Stimulated activated CD8-positive, alpha-beta memory T cell treated with anti-CD3 and anti-CD28 coated beads, Interleukin-15, amount 100 ng/mL, for 48 hours (primary cell): ENCODE measurements at regions not wholly inside any gene's neighbourhood (a gene's known extent, or its start where the extent isn't known, plus 50 kb on each side); places are given as distances from the start of the nearest gene placed in this dataset.

Source experiments
- DNase-seq, 2 donors: peaks; one replicate each; pipeline ENCODE4 v3.0.0-alpha.2; 2020; ENCODE audit warnings: low read depth in 2 of 2

DNA sequence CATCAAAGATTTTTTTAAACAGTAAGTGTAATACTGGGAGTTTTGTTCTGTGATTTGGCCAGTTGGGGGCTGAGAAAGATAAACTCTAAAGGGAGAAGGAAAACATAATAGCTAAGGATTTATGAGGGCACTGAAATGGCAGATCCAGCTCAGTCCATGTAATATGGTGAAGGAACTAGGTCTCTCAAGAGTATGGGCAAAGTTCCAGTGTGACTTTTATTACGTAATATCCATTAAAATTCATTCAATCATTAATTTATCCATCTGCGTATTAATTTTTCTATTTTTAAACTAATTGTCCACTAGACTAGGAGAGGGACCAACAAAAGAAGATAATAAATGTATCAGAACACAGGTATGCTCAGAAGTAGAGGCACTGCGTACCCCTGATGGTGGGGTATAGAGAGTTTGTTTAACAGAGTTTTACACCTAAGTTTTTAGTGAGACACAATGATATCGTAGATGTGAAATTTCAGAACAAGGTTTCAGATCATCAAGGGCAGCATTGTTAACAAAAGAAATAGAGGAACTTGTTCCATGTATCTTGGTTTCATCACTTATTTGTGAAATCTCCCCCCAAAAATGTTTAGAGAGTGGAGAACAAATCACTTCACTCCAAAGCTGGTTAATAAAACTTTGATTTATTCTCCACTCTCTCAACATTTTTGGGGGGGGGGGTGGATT is 351.1 kb downstream of the GRXCR1 start:
- DNase-seq = no peak

GRCh38 chr4:43244688-43245382 is 352.3 kb downstream of the GRXCR1 start:
- DNase-seq = no peak

DNA sequence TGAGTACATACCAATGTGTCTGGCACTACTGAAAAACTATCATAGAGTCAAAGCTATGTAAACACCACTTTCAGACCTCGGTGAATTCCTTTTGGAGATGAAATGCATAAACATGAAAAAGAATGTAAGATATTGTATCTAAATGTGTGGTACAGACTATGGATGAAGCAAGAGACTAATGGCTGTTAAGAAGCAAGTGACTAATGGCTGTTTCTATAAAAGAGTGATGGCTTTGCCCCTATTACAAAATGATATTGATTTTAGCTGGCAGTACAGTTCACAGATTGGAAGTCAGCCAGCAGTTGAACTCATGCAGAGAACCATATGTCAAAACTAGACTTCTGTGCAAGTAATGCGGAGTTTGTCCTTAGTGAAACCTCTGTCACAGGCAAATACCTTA is 359.3 kb downstream of the GRXCR1 start:
- DNase-seq = no peak

DNA sequence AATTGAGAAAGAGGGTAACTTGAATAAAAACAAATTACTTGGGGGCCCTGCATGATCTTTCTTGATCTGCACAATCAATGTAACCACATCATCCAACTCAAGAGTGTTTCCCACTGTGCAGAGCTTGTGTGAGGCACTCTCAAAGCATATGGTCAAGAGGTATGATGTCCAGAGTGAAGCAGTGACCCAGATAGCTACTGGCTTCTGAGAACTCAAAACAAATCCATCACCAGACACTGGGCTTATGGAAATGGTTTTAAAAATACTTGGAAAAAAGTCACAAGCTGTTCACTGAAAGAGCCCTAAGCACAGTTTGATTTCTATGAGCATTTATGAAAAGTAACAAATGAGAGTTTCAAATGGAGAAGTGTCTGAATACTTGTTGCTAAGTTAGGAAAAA is 361.0 kb downstream of the GRXCR1 start:
- no peak for DNase-seq

GRCh38 chr4:43264730-43265129 is 372.2 kb downstream of the GRXCR1 start:
- no peak for DNase-seq

GRCh38 chr4:43271946-43272345 is 379.4 kb downstream of the GRXCR1 start:
- DNase-seq = no peak

DNA sequence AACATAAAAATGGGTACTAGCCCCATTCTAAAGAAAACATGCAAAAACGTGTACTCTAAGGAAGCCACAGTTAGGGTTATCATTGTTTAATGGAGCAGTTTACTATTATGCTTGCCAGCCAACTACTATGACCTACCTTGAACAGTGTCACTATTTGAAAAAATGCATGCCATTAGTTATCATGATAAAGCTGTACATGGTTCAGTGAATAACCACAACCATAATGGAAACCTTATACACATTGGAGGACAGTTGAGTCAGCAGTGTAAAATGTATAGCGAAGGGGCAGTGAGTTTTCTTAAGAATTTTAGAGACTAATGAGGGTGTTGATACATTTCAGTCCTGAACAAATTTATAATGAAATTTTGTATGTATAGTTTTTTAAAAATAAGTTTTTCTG is 381.9 kb downstream of the GRXCR1 start:
- DNase-seq = no peak

- no peak for DNase-seq
Observed at GRCh38 chr4:43275779-43276178, 383.3 kb downstream of the GRXCR1 start.

DNA sequence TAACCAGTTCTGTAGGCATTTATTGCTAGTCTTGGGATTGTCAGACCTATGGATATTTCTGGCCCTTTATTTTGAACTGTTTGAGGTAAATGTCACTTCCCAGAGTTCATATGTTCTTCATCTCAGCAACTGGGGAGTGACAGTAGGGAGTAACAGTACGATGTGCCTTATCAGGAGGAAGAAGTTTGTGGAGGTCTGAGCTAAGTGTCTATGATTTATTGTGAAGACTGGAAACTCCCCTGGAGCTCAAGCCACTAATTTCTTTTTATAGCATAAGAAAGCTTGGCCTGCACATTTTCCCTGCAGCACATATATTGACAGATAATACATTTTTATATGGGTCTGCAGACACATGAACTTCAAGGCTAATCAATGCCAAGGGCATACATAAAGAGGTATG is 383.8 kb downstream of the GRXCR1 start:
- DNase-seq = no peak

- no peak for DNase-seq
Observed at GRCh38 chr4:43277003-43277402, 384.5 kb downstream of the GRXCR1 start.

GRCh38 chr4:43282534-43282933 is 390.0 kb downstream of the GRXCR1 start:
- no peak for DNase-seq

DNA sequence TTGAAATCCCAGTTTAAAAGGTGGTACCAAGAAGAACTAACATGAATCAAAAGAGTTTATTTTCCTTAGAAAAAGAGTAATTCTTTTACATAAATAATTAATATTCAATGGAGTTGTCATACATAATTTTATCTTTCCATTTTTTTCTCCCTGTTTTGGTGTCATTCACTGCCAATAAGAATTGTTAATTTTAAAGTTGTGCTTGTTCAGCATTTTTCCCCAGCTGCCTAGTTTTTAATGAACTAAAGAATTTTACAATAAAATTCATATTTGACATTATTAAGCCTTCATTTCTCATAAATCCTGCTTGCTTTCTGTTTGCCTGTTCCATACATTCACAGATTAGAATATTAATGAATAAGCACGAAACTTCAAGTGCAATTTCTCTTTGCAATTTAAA is 393.6 kb downstream of the GRXCR1 start:
- no peak for DNase-seq

DNA sequence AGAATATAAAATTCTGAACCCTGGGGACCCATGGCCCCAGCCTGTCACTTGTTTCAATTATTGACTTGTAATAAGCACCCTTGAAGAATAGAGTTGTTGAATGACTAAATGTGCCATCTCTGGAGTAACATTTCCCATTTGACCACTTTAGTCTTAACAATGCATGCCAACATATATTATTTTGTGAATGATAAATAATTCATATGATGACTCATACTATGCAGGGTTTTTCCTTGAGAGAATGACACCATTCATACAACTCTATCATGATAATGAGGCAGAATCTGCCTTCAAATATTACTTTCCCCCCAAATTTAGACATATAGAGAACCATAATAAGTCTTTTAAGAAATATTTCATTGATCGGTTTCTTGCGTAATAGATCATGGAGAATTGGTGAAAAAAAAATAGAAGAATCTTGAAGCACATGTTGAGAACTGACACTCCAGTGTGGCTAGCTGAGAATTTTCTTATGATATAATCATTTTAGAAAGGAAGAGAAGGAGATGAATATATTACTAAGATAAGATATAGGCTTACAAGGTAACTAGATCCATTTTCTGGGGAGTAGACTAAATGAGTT is 404.5 kb downstream of the GRXCR1 start:
- DNase-seq = no peak

DNA sequence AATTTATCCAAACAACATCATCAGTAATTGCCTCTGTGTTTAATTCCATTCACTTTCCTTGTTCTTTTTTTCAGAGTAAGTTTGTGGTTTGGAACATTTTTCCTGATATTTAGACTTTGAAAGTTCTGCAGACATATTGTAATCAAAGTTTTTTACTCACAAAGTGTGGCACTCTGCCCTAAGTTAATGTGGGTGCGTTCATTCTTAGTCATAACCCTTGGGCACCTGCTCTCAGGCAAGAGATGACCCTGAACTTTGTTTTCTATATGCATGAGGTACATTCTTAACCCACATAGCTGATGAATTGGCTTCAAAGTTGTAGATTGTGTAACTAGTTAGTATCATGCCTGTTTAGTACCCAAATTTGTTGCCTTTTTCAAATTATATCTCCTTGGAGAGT is 424.3 kb downstream of the GRXCR1 start:
- no peak for DNase-seq

DNA sequence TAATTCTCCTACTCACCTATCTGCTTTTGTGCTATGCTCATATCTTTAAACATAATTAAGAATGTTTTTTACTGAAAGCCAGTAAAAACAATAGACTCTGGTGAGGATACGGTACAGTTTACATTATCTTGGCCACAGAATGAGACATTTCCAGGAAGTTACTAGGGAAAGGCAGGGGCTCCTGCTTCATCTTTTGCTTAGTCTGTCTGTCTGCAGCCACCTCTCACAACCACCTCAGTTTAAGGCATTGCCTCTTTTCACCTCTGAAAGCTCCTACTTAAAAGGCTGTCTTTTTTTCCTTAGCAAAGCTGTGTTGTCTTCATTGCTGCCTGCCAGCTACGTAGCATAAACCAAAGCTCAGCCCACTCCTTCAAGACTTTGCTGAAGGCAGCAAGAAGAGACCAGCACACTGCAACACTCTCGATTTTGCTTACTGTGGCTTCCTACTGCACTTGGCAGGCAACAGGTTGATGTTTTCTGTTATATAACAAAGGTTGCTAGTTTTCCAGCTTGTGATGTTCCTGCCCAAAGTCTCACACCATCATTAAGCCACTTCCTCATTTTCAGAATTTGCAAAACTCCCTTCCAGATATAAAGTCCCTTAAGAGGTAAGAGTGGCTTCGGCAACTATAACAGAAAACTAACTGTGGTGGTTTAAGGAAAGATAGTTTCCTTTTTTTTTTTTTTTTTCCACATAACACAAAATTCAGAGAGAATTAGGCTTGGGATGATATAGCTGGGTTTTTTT is 432.9 kb downstream of the GRXCR1 start:
- no peak for DNase-seq

DNA sequence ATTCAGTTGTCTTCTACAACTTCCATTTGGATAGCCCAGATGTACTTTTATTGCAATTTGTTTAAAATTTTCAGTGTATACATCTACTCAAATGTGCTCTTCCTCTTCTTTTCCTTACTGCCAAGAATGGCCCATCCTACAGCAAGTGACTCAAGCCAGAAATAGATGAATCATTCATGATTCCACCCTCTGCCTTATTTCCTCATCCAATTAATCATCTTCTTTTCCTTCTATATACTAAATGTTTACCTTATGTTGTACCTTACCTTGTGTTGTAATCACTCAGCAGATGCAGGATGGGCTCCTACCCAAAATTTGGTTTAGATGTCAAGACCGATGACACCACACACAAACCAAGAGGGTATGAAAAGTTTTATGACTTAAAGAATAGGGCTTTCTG is 437.8 kb downstream of the GRXCR1 start:
- no peak for DNase-seq

DNA sequence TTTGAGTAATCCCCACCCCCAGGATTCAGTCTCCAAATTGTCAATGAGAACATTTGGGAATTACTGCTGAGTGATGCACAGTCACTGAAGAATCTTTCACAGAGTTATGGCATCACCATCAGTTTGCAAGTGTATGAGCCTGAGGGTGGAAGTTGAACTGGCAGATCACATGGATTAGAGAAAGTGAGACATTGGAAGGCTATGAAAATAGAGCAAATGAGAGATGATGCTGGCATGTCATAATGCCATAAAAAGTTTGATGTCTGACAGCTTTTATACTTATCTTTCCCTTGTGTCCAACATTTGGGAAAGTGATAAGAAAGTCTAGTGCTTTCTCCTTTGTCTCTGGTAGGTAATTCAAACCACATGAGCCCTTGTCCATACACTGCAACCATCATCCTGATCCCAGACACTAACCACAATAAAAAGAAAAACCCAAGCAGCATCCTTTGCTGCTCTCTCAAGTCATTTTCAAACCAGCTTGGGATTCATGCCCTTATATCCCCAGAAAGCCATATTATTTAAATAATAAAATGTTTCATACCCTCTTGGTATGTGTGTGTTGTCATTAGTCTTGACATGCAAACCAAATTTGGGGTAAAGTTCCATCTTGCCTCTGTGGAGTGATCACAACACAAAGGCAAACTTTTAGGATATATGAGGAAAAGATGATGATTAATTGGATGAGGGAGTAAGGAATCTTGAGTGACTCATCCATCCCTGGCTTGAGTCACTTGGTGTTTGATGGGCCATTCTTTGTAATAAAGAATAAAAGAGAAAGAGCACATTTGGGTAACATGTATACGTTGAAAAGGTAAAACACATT is 438.9 kb downstream of the GRXCR1 start:
- DNase-seq = no peak

DNA sequence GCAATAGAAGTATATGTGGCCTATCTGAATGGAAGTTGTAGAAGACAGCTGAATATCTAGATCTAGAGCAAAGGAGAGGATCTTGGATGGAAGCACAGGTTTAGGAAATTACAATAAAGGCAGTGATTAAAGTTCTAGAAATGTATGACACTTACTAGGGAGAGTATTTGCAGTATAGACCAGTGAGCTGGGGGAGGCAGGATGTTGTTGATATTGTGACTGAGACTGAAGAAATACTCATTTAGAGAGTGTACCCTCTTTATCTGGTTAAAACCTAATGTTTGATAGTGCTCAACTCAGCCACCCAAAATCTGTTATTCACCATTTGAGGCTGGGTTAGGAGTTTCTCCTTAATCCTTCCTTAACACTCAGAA is 439.5 kb downstream of the GRXCR1 start:
- no peak for DNase-seq

- no peak for DNase-seq
Observed at GRCh38 chr4:43337707-43338106, 445.2 kb downstream of the GRXCR1 start.

GRCh38 chr4:43339435-43339834 is 446.9 kb downstream of the GRXCR1 start:
- no peak for DNase-seq

GRCh38 chr4:43341741-43342140 is 449.2 kb downstream of the GRXCR1 start:
- DNase-seq = no peak

- no peak for DNase-seq
Observed at GRCh38 chr4:43343298-43343697, 450.8 kb downstream of the GRXCR1 start.
